NCI-H1417 (cell line): ENCODE measurements at regions not wholly inside any gene's neighbourhood (a gene's known extent, or its start where the extent isn't known, plus 50 kb on each side); places are given as distances from the start of the nearest gene placed in this dataset.

ENCODE experiments used
- DNase-seq, 3 experiments: peaks; one replicate each; lab custom pipeline; 2025; lab: John Stamatoyannopoulos, UW

DNA sequence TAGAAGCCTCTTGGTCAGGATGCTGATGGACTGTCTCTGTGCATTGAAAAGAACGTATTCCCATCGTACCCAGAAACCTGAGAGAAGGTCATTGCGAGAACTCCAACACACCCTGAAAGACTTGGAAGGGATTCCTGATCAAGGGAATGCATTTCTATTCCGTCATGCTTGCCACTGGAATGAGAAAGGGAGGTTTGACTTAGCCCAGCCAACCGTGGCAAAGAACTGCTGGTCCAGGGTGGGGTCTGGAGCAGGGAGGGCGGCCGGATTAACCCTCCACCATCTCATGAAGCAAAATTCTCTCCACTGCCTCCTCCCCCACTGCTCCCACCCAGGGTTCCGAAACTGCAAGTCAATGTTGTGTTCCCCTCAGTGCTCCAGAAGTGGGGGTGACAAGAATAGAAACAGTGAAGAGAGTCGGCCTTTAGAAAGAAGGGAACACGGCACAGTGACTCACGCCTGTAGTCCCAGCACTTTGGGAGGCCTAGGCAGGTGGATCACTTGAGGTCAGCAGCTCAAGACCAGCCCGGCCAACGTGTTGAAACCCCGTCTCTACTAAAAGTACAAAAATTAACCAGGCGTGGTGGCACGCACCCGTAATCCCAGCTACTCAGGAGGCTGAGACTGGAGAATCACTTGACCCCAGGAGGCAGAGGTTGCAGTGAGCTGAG lies 137.5 kb upstream of the MGMT start:
- DNase-seq: no peak

DNA sequence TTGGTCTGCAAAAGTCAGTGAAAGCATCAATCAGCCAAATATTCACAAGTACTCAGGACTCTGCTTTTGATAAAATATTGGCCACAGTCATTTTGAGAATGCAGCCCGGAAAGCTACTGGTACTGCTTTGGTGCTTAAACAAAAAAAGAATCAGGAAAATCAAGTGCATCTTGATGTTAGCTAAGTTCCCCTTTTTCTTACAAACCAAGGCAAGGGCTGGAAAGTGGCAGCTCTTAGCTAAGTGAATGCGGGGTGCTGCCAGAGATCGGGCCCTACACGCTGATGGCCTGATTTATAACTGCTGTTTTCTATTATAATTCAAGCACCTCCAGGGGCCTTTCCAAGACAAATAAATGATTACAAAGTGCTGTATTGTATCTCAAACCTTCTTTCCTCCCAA lies 136.8 kb upstream of the MGMT start:
- DNase-seq: no peak

DNA sequence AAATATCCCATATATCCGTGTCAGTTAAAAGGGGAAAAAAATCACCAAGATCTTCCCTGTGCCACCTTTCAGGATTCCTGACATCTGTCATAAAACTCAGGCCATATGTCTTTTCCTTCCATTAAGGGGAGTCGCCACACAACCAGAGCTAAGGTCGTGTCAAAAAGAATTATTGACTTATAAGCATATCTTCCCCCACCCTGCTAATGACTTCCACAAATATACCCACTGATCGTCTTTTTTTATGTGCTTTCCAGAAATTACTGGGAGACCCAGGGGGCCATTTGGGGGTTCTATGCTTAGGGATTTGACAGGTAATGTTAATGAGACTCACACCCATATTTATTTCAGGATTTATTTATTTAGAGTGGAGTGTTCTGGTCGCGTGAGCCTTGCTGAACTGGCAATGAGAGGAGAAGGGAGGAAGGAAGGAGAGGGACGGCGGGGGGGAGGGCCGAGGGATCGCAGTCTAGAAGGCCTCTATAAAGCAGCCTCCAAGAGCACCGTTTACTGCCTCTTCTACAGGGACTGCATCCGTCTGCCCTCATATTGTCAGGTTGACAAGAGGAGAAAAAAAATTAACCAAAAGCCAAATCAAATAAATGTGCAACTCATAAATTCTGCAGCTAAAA lies 135.7 kb upstream of the MGMT start:
- DNase-seq: no peak

DNA sequence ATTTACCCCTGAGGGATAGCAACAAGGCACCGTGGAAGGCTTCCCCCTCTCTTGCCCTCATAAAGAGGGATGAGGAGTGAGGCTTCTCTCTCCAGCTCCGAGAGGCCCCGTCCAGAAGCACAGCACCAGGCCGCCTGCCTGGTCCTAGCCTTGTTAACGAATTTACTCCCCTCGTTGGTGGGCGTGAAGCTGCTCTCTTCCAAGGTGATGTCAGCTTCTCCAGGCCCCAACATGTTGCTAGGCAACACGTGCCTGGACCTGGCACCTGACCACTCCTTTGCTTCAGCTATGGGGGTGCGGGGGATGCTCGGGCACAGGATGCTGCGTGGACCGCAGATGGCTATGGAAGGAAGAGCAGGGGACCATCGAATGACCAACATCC lies 135.2 kb upstream of the MGMT start:
- peak in 1 of 3 experiments; percentile 1 for DNase-seq

DNA sequence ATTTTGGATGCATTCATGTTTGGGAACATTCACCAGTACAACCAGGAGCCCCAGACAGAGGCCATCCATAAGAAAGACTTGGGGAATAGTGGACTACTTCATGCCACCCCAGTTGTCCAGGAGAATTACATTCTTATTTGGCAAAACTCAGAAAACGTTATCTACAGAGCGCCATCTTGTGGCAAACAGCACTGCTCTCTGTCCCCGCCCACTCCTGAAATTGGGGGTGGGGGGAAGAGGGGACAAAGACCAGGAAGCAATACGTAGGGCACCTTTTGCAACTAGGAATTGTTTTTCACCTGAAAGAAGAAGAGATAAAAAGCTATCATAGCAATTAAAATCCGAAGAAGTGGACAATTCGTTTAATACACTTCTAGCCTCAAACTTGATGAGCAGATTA lies 134.6 kb upstream of the MGMT start:
- no peak for DNase-seq

DNA sequence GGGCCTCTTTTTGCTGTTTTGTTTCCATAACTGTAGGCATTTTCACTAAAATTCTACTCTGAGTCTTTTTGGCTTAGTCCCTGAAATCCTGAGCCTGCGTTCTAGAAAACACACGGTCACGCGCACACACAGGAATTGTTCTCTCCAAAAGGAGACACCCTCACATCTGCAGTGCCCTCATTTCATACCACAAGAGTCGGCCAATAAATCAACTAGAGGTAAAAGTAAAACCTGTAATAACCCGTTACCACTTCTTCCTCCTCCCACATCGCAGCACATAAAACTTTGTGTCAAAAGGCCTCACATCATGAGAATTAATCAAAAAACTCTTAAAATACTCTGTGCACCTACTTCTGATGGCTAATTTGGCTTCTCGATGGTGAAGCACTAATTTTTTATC lies 133.3 kb upstream of the MGMT start:
- no peak for DNase-seq

DNA sequence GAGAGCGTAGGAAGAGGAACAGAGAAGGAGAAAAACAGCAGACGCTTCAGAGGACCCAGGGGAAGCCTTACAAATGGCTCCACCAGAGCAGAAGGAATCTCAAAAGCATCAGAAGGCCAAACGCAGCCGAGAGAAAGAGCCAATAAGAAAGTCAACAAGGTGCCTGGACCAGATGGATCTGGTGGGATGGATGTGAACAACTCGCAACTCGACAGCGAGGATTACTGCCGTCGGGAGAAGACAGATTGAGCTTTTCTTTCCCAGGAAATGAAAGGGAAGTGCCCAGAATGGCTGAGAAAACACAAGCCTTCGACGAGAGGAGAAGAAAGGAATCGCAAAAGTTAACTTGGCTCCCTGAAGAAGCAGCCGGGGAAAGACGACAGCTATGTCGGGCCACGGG lies 132.8 kb upstream of the MGMT start:
- DNase-seq: no peak

DNA sequence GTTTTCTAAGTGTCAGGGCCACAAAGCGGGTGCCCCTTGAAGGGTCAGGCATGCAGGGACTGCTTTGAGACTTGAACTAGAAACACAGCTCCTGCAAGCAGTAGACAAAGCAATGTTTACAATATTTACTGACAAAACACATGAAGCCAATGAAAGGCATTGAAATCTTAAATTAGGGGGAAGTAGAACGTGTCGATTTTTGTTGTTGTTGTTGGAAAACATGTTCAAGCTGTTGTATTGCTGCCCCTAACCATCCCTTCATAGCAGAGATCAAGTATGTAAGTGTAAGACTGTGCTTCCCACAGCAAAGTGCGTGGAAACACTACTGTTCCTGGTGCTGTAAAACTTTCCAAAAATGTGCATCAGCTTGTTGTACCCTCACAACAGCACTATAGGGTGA lies 131.6 kb upstream of the MGMT start:
- DNase-seq: no peak

DNA sequence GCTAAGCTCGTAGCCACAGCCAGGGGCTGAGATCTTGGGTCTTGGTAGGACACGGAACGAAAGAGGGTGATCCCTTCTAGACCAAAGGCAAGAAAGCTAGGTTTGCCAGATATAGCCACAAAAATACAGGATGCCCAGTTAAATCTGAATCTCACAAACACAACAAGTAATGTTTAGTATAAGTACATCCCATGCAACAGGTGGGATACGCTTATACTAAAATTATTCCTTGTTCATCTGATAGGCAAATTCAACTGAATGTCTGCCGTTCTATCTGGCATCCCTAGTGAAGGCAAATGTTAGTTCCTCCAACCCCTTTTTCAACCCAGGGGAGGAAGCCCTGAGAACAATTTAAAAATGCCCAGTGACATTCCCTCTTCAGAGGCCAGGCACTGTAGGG lies 131.1 kb upstream of the MGMT start:
- no peak for DNase-seq

DNA sequence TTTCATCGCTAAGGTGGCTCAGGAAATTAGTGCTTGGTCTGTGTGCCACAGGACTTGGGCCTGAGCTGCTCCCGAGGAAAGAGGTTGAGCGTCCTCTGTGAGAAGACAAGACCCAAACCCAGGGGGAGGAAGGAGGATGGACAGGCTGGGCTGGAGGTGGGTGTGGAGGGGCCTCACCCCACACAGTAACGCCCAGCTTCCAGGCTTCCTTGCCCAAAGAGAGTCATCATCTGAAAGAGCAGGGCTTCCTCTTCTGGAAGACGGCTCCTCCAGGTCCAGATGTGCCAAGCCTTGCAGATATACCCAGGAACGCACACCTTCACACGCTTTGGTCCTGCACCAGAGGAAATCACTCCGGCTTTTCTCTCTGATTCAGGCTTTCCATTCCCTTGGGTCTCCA lies 127.8 kb upstream of the MGMT start:
- no peak for DNase-seq

DNA sequence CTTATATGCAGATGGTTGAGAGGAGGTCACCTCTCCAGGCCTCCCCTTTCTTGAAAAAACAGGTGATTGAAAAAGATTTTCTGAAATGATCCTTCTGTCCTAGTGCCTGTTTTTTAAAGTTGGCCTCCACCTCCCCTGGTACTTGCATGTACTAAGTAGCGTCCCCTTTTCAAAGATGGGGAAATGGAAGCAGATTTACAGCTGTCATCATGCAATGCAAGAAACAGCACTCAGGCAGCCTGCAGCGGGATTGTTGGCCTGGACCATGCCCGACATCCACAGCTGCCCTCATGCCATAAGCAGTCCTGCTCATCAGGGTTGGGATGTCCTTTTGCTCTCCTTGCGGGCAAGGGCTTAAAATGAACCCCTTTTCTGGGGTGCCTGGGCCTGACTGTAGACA lies 127.2 kb upstream of the MGMT start:
- no peak for DNase-seq

DNA sequence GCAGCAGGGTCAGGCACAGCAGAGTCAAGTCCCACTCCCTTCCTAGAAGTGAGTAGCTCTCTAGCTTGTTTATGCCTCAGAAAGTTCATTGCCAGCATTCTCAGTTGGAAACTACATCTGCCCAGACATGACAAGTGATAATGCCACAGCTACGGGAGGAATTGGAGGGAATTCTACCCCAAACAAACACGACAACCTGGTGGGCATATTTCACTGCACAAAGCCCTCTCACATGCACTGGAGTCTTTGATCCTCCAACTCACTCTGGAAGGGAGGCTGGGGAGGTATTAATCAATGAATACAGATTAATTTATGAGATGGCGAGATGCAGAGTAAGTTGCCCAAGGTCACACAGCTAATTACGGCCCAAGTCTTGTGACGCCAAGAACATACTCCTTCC lies 126.0 kb upstream of the MGMT start:
- no peak for DNase-seq

DNA sequence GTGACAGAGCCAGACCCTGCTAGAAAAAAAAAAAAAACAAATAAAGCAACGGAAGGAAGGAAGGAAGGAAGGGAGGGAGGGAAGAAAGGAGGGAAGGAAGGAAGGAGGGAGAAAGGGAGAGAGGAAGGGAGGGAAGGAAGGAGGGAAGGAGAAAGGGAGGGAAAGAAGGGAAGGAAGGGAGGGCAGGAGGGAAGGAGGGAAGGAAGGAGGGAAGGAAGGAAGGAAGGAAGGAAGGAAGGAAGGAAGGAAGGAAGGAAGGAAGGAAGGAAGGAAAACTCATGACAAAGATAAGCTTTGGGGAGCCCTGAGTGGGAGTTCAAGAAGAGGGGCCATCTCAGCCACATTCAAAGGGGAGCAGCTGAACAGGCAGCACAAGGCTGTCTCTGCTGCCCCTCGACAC lies 124.7 kb upstream of the MGMT start:
- no peak for DNase-seq

DNA sequence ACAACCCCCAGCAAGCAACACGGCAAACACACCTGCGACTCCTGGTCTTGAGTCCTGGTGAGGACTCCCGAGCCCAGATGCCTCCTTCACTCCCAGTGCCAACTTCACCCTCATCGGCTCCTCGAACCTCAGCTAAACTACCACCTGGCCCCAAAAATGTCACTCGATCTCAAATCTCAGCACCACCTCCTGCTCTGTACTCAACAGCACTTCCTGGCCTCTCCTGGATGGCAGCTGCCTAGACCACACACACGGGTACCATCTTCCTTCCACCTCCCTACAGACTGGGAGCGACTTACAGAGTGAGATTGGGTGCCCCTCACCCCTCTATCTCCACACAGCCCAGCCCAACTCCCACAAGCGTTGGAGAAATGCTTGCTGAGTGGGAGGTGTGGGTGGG lies 123.9 kb upstream of the MGMT start:
- no peak for DNase-seq

DNA sequence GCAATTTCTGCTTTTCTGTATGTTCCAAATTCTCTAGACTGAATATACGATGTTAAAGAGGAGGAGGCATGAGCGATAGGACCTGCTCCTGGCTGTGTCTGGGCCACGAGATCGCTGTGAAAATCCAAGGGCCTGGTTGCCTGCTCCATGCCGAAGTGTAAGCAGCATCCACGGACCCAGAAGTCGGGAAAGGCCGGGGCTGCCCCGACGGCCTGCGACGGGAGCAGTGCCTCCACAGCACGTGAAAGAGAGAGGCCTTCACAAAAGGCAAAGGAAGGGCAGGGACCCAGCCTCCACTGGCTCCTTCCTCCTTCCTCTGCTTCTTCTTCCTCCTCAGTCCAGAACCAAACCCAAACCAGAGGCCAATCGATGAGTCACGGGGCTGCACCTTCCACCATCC lies 122.9 kb upstream of the MGMT start:
- DNase-seq: no peak

DNA sequence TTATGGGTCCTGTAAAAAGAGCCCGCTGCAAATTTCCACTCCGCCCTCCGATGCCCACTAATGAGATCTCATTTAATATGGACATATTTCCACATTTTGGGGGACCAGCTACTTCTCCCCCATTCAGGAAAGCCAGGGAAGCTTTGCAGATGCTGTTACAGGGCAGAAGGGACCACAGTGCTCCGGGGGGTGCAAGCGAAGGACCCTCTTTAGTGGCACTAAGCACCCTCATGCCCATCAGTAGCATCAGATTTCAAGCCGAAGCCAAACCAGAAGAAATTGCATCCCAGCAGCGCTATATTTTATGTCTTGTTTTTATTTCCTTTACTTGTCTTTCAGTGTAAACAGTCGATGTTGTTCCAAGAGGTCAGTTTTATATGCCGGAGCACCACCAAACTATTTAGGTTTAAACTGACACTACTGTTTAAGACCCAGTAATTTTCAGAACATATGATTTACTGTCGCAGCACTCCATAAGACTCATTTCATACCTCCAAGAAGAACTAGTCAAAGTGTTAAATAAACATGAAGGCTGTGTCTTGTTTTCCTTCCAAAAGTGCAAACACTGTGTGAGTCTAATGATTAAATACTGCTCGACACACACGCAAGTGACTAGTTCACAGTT lies 122.2 kb upstream of the MGMT start:
- no peak for DNase-seq

DNA sequence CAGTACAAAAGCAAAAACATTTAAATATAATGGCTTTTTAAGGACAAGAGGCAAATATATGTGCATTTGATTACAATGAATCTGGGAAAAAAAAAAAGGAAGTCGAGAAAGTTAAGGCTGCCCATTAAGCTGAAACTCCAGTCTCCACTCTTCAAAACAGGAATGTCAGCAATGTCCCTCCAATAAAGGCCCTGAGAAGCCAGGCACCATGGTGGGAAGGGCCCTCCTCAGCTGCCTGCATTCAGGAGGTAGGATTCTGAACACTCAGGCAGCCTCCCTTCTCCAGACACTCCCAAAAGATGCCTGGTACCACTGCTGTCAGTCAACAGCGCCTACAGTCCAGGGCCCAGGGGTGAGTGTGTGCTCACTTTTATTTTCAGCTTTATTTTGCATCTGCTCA lies 121.3 kb upstream of the MGMT start:
- DNase-seq: no peak

DNA sequence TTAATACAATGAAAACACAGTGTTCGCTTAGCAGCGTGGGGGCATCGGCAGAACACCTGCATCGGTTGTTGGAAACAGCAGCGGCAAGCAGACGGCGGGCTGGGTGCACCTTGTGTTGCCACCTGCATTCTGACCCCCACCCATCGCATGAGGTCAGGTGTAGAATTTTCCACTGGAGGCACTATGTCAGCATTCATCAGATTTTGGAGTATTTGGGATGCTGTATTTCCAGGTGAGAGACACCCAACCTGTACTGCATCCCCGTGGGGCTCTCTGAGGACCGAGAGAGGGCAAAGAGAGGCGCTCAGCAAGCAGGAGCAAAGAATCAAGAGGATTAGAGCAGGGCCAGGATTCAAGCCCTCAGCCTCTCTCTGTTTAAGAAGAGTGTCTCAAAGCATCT lies 116.4 kb upstream of the MGMT start:
- no peak for DNase-seq

DNA sequence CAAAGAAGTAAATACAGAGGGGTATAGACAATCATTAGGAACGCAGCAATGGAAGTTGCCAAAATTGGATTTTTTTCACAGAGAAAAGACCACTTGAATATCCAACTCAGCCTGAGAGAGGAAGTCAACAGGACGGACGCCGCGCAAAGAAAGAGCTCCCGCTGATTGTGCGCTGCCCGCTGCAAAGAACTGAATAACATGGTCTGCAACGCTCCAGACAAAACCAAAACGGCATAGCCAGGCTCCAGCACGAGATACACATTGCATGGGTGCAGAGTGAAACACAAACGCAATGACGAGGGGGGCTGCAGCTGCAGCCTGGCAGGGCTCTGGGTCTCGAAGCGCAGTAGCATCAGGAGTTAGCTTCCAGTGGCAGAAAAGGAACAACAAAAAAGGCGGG lies 113.9 kb upstream of the MGMT start:
- no peak for DNase-seq

DNA sequence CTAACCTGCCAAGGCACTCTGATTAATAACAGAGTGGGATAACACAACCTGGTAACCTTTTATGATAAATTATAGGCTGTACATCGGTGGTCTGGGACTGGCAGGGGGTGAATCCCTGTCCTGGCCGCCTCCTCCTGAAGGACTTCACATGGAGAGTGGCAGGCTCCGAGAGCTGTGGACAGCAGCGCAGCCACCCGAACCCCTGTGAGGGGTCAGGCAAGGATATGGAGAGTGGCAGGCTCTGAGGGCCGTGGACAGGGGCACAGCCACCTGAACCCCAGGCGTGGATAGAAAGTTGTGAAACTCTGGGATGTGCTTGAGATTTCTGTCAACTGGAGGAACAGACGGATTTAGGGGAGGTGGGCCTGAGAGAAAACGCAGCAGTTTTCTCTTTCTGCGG lies 107.0 kb upstream of the MGMT start:
- DNase-seq: no peak

DNA sequence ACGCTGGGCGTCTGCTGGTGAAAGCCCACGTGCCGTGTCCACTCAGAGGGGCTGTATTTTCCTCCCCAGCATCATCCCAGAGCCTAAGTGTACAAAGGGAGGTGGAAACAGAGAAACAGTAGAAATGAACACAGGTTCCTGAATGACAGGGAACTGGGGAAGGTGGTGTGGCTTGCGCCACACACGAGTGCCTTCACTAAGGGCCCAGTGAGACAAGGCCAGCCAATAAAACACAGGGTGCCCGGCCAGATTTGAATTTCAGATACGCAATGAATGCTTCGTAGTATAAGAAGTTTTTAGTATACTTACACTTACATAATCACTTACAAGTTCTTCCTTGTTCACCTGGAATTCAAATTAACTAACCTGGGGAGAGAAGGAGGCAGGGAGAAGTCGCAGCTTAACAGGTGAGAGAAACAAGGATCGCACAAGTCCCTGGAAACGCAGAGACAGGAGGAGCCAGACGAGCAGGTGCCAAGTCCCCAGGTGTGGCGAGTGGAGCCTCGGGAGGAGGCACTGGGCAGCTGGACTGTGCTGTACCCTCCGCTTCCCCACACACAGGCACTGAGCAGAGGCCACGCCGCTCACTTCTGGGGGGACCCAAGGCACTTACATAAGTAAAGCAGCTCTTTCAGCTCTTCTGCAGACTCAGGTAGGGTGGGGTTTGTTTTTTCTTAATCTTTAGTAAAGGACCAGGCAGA lies 105.2 kb upstream of the MGMT start:
- no peak for DNase-seq

DNA sequence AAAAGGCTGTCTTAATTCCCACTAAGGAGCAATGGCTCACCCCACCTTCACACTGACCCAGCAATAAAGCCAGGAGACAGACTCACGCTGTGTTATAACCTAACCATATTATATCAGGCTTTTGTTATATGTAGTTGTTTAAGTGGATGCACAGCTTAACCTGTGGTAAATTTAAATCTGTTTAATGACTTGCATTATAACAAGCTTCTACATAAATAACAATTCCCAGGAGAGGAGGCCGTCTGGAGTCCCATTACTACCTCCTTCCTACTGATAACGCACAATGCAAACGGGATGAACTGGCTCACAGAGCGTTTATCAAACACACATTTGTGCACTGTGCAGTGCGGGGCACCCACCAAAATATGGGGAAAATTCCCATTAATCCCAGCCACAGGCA lies 102.1 kb upstream of the MGMT start:
- DNase-seq: no peak

DNA sequence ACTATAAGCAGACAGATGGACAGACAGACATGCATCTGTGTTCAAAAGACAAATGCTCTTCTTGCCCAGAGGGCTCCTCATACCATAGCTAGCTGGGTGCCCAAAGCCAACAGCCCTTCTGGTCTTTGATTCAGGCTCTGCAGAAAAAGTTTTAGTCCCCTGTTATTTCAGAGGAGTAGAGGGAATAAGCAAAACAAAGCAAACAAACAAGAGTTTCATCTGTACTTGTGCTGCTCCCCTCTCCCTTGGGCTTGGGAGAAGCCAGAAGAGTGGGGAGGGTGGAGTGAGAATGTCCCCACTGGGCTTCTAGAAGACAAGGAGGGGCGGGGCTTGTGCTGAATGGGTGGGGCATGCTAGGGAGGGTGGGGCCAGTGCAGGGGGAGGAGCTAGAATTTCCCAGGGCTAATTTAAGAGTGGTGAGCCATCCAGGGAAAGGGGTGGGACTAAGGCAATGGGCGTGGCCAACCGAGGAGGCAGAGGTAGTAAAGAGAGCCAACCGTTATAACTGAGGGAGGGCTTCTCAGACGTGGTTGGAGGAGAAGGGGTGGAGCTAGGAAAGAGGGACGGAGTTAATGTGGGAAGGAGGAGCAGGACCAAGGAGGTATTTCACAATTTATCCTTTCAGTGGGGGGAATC lies 101.2 kb upstream of the MGMT start:
- DNase-seq: no peak
